ENCODE measurements at regions not wholly inside any gene's neighbourhood (a gene's known extent, or its start where the extent isn't known, plus 50 kb on each side); places are given as distances from the start of the nearest gene placed in this dataset.

DNA sequence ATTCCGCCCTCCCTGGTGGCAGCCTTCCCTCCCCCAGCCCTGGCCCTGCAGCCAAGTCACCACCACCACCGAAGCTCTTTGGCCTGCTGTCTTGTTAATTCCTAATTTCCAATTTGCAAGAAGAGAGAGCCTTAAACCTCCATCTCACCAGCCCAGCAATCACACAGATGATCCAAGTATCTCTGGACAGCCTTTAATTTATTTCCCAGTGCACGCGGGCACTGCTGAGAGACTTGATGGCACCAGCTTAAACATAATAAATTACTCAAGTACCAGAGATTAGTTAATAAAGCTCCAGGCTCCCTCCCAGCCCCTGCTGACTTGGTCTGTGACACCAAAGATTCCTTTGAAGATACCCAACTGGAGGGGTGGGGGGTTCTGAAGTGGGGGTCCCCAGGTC lies 494.7 kb downstream of the BUD13 start:
- Histone ChIP-seq H3K27ac (no peak overlapping the region), H3K36me3 (replicated peaks in 1 of 2) (no peaks in the 10 kb centered on the region), H3K4me1 (replicated peaks in 1 of 2) (peaks cover 0 to 5% of the 10 kb centered on the region in 2 donors), H3K9me3 (replicated peaks in 1 of 3) (no peaks in the 10 kb centered on the region), H3K27me3 (no peaks in the 10 kb centered on the region), H3K4me3 (no peak overlapping the region)
- intact Hi-C loops (cut with DNase I) = loop anchor here (5.0 to 10.0 kb wide), 3 partner anchors 943 to 1503 kb away; no protein-coding TSS in a partner anchor
- TF ChIP-seq POLR2A (IDR thresholded peaks at IDR 0.05) = no peak
- TF ChIP-seq, protein P1, sequence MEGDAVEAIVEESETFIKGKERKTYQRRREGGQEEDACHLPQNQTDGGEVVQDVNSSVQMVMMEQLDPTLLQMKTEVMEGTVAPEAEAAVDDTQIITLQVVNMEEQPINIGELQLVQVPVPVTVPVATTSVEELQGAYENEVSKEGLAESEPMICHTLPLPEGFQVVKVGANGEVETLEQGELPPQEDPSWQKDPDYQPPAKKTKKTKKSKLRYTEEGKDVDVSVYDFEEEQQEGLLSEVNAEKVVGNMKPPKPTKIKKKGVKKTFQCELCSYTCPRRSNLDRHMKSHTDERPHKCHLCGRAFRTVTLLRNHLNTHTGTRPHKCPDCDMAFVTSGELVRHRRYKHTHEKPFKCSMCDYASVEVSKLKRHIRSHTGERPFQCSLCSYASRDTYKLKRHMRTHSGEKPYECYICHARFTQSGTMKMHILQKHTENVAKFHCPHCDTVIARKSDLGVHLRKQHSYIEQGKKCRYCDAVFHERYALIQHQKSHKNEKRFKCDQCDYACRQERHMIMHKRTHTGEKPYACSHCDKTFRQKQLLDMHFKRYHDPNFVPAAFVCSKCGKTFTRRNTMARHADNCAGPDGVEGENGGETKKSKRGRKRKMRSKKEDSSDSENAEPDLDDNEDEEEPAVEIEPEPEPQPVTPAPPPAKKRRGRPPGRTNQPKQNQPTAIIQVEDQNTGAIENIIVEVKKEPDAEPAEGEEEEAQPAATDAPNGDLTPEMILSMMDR (IDR thresholded peaks at IDR 0.05) = no peak
- no peak for DNase-seq
- 76 to 86% (median 80%) methylated on average over 4 of the region's 4 CpGs for WGBS, 4 donors

DNA sequence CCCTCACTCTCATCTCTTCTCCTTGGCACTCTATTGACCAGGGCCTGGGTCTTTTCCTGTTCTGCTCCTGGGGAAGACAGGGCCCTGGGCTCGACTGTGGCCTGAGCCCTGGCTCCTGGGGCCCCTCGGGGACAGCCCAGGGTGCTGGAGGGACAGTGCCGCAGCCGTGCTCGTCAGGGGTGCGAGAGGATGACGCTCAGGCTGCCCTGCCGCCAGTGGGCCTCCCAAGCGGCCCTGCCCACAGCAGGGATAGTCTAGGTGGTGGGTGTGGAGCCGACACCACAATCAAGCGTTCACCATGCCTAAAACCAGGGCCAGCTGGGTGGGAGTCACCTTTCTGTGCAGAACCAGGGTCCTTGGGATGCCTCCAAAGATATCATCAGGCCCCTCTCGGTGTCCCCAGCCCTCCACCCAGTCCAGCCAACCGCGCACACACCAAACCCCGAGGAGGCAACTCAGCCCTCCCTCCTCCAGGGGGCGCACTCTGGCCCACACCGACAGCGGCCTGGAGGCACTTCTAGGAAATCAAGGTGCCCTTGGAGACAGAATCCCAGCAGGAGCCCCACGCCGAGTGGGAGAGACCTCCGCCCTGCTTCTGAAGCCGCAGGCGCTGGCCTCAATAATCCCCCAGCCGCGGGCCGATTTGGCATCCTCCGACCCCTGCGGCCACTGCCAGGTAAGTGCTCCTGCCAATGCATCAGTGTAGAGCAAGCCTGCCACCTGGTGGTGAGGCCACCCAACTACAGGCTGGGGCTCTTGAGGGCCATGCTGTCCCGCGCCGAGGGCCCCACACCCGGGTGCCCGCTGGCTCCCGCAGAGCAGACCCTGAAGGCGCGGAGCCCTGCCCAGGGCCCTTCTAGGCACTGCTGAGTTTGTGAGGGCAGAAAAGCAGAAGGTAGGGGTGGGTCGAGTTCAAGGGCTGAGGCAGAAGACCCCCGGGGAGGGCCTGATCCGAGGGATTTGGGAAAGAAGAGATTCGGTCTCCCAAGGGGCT lies 496.4 kb downstream of the BUD13 start:
- H3K27me3 ChIP-seq = no peaks in the 10 kb centered on the region
- no peaks in the 10 kb centered on the region for H3K9me3 ChIP-seq (replicated peaks in 1 of 3)
- TF ChIP-seq, protein P1 (IDR thresholded peaks at IDR 0.05) = peak; percentile 65 to 98 (median 94)
- TF ChIP-seq POLR2A (IDR thresholded peaks at IDR 0.05) = no peak
- intact Hi-C loops (cut with DNase I) = loop anchor here (5.0 to 10.0 kb wide), 3 partner anchors 942 to 1502 kb away; no protein-coding TSS in a partner anchor
- H3K4me1 ChIP-seq (replicated peaks in 1 of 2) = peaks cover 0 to 5% of the 10 kb centered on the region in 2 donors
- H3K36me3 ChIP-seq (replicated peaks in 1 of 2) = no peaks in the 10 kb centered on the region
- H3K27ac ChIP-seq = no peak overlapping the region
- peak overlapping the region in 1 of 4 donors; percentile 29 for H3K4me3 ChIP-seq
- DNase-seq = peak; percentile 49 to 87 (median 74)
- 29 to 42% (median 37%) methylated on average over 23 to 40 of the region's 40 CpGs for WGBS, 4 donors

DNA sequence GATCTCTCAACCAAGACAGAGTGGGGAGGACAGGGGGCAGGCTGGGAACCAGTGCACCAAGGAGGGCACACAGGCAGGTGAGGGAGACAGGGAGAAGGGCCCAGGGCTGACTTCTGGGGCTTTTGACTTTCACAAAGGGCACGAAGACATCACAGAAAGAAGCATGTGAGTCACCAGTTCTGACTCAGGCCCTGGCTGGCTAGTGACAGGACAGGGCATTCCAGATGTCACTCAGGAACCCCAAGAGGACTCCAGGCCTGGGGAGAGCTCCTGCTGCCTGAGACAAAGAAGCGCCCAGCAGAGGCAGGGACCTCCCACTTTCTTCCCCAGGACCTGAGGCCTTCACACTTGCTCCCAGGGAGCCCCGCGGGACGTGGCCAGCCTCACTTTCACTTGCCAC lies 497.2 kb downstream of the BUD13 start:
- Histone ChIP-seq H3K4me1 (replicated peaks in 1 of 2) (peaks cover 0 to 5% of the 10 kb centered on the region in 2 donors), H3K4me3 (no peak overlapping the region), H3K9me3 (replicated peaks in 1 of 3) (no peaks in the 10 kb centered on the region), H3K27ac (no peak overlapping the region), H3K36me3 (replicated peaks in 1 of 2) (no peaks in the 10 kb centered on the region), H3K27me3 (no peaks in the 10 kb centered on the region)
- TF ChIP-seq POLR2A (IDR thresholded peaks at IDR 0.05) = no peak
- TF ChIP-seq, protein P1 (IDR thresholded peaks at IDR 0.05) = no peak
- intact Hi-C loops (cut with DNase I) = loop anchor here (5.0 to 10.0 kb wide), 3 partner anchors 941 to 1501 kb away; no protein-coding TSS in a partner anchor
- 61 to 69% (median 62%) methylated on average over 4 to 5 of the region's 5 CpGs for WGBS, 4 donors
- peak in 6 of 7 donors; percentile 26 to 61 (median 40) for DNase-seq

DNA sequence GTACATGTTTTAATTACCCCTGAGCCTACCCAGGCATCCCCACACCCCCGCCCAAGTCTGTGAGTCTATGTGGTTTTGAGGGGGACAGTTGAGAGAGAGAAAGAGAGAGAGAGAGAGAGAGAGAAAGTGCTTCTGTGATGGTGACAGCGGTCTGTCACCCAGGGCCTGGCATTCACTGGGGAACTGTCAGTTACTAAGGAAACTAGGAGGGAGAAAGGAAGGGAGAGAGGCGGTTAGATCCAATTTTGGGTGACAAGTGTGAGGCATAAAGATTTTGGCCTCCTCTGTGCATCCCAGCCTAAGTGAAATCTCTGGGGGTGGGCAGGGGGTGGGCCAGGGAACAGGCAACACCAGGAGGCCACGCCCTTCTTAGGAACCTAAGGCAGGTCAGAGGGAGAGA lies 498.3 kb downstream of the BUD13 start:
- intact Hi-C loops (cut with DNase I) = loop anchor here (10.0 kb wide), 2 partner anchors 940 to 1500 kb away; no protein-coding TSS in a partner anchor
- no peaks in the 10 kb centered on the region for H3K36me3 ChIP-seq (replicated peaks in 1 of 2)
- no peak for DNase-seq
- H3K4me3 ChIP-seq = no peak overlapping the region
- peaks cover 0 to 5% of the 10 kb centered on the region in 2 donors for H3K4me1 ChIP-seq (replicated peaks in 1 of 2)
- WGBS, 4 donors = 78 to 86% (median 81%) methylated on average over 4 of the region's 4 CpGs
- H3K27me3 ChIP-seq = no peaks in the 10 kb centered on the region
- no peak for TF ChIP-seq POLR2A (IDR thresholded peaks at IDR 0.05)
- TF ChIP-seq, protein P1 (IDR thresholded peaks at IDR 0.05) = no peak
- no peaks in the 10 kb centered on the region for H3K9me3 ChIP-seq (replicated peaks in 1 of 3)
- no peak overlapping the region for H3K27ac ChIP-seq
